Testis (tissue), 2 donors: ENCODE measurements at regions not wholly inside any gene's neighbourhood (a gene's known extent, or its start where the extent isn't known, plus 50 kb on each side); places are given as distances from the start of the nearest gene placed in this dataset.

ENCODE experiments used
- DNase-seq: peaks from one replicate; pipeline ENCODE4 v3.0.0-alpha.2; 2019
- H3K27ac ChIP-seq, 2 donors: fragments of 200-600 bp; sonication (generic); one replicate each; pipeline ENCODE4 v1.5.1; 2019
- H3K27me3 ChIP-seq: fragments of 200-600 bp; sonication (generic); one replicate; pipeline ENCODE4 v1.5.1; 2019
- H3K36me3 ChIP-seq: fragments of 200-600 bp; sonication (generic); one replicate; pipeline ENCODE4 v1.5.1; 2017; ENCODE audit warnings: low read depth; ENCODE audit errors: missing control alignments
- H3K4me1 ChIP-seq: fragments of 200-600 bp; sonication (generic); one replicate; pipeline ENCODE4 v1.5.1; 2019
- H3K4me3 ChIP-seq, 2 donors: fragments of 200-600 bp; sonication (generic); one replicate each; pipeline ENCODE4 v1.5.1; 2017 to 2019
- H3K9me3 ChIP-seq: fragments of 200-600 bp; sonication (generic); one replicate; pipeline ENCODE4 v1.5.1; 2017
- CTCF ChIP-seq, 3 experiments: fragments of 450-650 bp in 2 of 3; fragments of 200-600 bp in 1 of 3; sonication (generic) in 1 of 3; IDR thresholded peaks; one replicate each; pipeline ENCODE4 v1.5.1; 2016 to 2019; ENCODE audit warnings: antibody characterized with exemption in 3 of 3, mild to moderate bottlenecking in 2 of 3, moderate library complexity in 1 of 3
- POLR2A ChIP-seq: fragments of 450-650 bp; IDR thresholded peaks from one replicate; pipeline ENCODE4 v1.6.1; 2017; ENCODE audit warnings: antibody characterized with exemption, mild to moderate bottlenecking, moderate library complexity
- WGBS, 2 donors: methylation state at CpG; one replicate each; pipeline ENCODE4 v1.1.5; 2018; 5-methylcytosine and 5-hydroxymethylcytosine counted together
- intact Hi-C: fragments of 100-400 bp; cut with DNase I; formaldehyde crosslinking; loops from one replicate; pipeline ENCODE4 v1.15.1; 2023; ENCODE audit warnings: low total_unique reads

GRCh38 chr2:62568074-62568473 is 62.1 kb upstream of the TMEM17 start:
- no peak for DNase-seq
- H3K27ac ChIP-seq, result no peak overlapping the region
- H3K36me3 ChIP-seq, result no peaks in the 10 kb centered on the region
- H3K9me3 ChIP-seq, result no peaks in the 10 kb centered on the region
- intact Hi-C loops, result no loop called here
- no peak overlapping the region for H3K4me3 ChIP-seq
- H3K27me3 ChIP-seq, result no peaks in the 10 kb centered on the region
- TF ChIP-seq CTCF (IDR thresholded peaks at IDR 0.05) (no peak), POLR2A (no peak)
- H3K4me1 ChIP-seq, result peaks cover 9% of the 10 kb centered on the region
- WGBS, 2 donors, result 31 to 34% methylated on average over 1 of the region's 1 CpG

GRCh38 chr2:62567669-62568068 is 61.7 kb upstream of the TMEM17 start:
- Histone ChIP-seq H3K9me3 (no peaks in the 10 kb centered on the region), H3K4me3 (no peak overlapping the region), H3K27ac (no peak overlapping the region), H3K27me3 (no peaks in the 10 kb centered on the region), H3K36me3 (no peaks in the 10 kb centered on the region), H3K4me1 (peaks cover 9% of the 10 kb centered on the region)
- no peak for DNase-seq
- intact Hi-C loops, result no loop called here
- 81 to 85% methylated on average over 2 of the region's 2 CpGs for WGBS, 2 donors
- no peak for TF ChIP-seq CTCF (IDR thresholded peaks at IDR 0.05)
- TF ChIP-seq POLR2A, result no peak

GRCh38 chr2:62566847-62567246 is 60.9 kb upstream of the TMEM17 start:
- intact Hi-C loops, result no loop called here
- TF ChIP-seq CTCF (IDR thresholded peaks at IDR 0.05) (no peak), POLR2A (no peak)
- WGBS, 2 donors, result 59 to 74% methylated on average over 1 of the region's 1 CpG
- no peaks in the 10 kb centered on the region for H3K9me3 ChIP-seq
- H3K4me3 ChIP-seq, result no peak overlapping the region
- DNase-seq, result no peak
- no peak overlapping the region for H3K27ac ChIP-seq
- H3K27me3 ChIP-seq, result no peaks in the 10 kb centered on the region
- H3K36me3 ChIP-seq, result no peaks in the 10 kb centered on the region
- H3K4me1 ChIP-seq, result peaks cover 9% of the 10 kb centered on the region

GRCh38 chr2:62565309-62565908 is 59.4 kb upstream of the TMEM17 start:
- H3K4me1 ChIP-seq, result peaks cover 4% of the 10 kb centered on the region
- no peak overlapping the region for H3K27ac ChIP-seq
- intact Hi-C loops, result no loop called here
- WGBS, 2 donors, result 70 to 82% methylated on average over 3 of the region's 3 CpGs
- no peaks in the 10 kb centered on the region for H3K27me3 ChIP-seq
- H3K9me3 ChIP-seq, result no peaks in the 10 kb centered on the region
- H3K36me3 ChIP-seq, result no peaks in the 10 kb centered on the region
- DNase-seq, result no peak
- H3K4me3 ChIP-seq, result no peak overlapping the region
- TF ChIP-seq POLR2A (no peak), CTCF (IDR thresholded peaks at IDR 0.05) (no peak)

GRCh38 chr2:62564380-62565137 is 58.6 kb upstream of the TMEM17 start:
- H3K27ac ChIP-seq, result no peak overlapping the region
- TF ChIP-seq POLR2A (no peak), CTCF (IDR thresholded peaks at IDR 0.05) (no peak)
- no peak overlapping the region for H3K4me3 ChIP-seq
- intact Hi-C loops, result no loop called here
- H3K36me3 ChIP-seq, result no peaks in the 10 kb centered on the region
- 84 to 95% methylated on average over 4 of the region's 4 CpGs for WGBS, 2 donors
- H3K4me1 ChIP-seq, result peaks cover 4% of the 10 kb centered on the region
- H3K9me3 ChIP-seq, result no peaks in the 10 kb centered on the region
- DNase-seq, result no peak
- no peaks in the 10 kb centered on the region for H3K27me3 ChIP-seq
